GM12892 (cell line): ENCODE measurements at regions not wholly inside any gene's neighbourhood (a gene's known extent, or its start where the extent isn't known, plus 50 kb on each side); places are given as distances from the start of the nearest gene placed in this dataset.

Source experiments
- DNase-seq: peaks from one replicate; pipeline ENCODE4 v3.0.0; 2011; ENCODE audit not compliant: insufficient read length
- FAIRE-seq: peaks from 2 replicates; lab custom pipeline; 2011; peaks lifted over from hg19 to GRCh38; lab: Jason Lieb, UNC
- POLR2A ChIP-seq: IDR thresholded peaks from 2 replicates; pipeline ENCODE4 v1.6.1; 2011; ENCODE audit warnings: low read depth, low read length, control low read depth
- POLR2AphosphoS5 ChIP-seq: IDR thresholded peaks from 2 replicates; pipeline ENCODE4 v1.6.1; 2011; ENCODE audit warnings: low read depth, low read length, control low read depth
- TAF1 ChIP-seq: IDR thresholded peaks from 2 replicates; pipeline ENCODE4 v1.6.1; 2011; ENCODE audit warnings: low read depth, mild to moderate bottlenecking, control low read depth, low read length, borderline replicate concordance

DNA sequence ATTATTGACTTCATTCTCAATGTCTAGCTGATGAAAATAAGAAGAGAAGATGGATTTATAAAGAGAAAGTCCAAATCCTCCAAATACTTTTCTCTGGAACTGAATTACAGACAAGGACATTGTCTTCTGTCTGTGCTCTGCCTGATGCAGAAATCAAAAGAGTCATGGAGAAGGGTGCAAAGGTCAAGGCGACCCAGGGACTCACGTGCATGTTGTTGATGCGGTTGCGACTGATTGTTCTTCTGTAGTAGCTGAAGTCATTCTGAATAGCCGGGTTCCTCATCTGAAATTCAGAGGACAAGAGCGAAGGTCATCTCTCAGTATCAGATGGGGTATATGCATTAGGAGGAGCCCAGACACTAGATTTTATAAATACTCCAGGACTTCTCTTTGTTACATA lies 104.4 kb downstream of the CYRIA start:
- DNase-seq (no peak), FAIRE-seq (no peak)
- TF ChIP-seq POLR2A (no peak), POLR2AphosphoS5 (no peak), TAF1 (no peak)

DNA sequence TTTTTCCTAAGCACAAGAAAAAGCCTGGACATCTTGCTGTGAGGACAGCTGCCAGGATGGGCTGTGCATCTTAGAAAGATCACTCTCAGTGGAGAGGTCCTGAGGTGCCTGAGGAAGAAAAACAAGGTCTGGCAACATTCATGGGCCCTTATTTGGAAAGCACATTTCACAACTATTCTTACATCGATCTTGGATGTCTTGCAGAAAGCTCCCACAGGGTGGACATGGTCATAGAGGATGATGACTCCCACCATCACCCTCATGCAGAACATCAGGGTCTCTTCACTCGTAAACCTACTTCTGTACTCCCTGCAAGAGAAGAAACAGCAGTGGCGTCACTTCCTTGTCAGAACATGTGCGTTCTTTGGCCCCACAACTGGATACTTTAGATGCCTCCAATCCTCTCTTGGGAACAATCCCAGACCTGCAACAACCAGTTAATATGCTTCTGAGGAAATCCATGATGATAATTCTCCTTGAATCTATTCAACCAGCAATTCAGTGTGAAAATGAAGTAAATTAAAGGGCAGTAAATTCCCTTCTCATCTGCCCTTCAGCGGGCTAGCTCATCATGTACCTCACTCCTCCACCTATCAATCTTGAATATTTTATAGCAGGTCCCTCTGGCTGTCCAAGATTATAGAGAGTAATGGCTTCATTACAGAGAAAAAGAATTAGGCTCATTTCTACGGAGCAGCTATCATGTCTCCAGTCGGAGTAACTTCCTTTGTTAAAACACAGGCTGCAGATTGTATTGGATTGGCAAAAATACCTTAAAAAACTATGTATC lies 106.2 kb downstream of the CYRIA start:
- DNase-seq, result no peak
- no peak for FAIRE-seq
- no peak for TF ChIP-seq POLR2A
- no peak for TF ChIP-seq POLR2AphosphoS5
- no peak for TF ChIP-seq TAF1

DNA sequence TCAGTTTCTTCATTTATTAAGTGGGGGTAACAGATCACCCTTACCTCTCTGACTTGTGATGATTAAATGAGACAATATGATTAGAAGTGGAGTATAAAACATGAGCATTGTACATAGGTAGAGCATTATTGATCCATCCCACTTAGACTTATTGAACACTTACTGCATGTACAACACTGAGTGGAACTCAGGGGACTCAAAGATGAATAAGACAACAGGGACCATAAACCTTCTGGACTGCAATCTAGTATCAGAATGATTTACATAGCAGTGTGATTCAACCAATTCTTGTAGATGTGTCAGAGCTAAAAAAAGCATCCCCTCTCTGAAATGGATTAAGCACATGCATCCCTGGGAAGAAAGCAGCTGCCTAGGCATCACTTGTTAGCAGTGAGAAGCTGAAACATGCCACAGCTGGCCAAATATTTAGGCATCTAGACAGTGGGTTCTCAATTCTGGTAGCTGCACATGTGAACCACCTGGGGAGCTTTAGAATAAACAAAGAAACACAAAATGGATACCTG lies 111.5 kb downstream of the CYRIA start:
- no peak for DNase-seq
- TF ChIP-seq POLR2A (no peak), POLR2AphosphoS5 (no peak), TAF1 (no peak)
- no peak for FAIRE-seq

DNA sequence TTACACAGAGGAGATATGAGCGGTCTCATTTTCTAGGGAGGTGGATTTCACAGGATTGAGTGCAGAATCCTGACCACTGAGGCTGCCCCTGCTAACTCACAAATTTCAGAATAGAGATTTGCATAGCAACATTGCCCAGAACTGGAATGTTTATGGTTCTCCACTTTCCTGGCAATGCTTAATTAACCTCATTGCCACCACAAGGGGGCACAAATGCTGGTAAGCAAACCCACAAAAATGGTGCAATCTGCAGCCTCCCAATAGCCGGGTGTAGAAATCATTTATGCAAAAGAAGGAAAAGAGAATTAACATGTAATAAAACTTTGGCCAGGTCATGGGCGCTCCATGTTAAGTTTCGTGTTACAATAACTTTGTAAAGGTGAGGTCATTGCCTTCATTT lies 112.4 kb downstream of the CYRIA start:
- FAIRE-seq (no peak), DNase-seq (no peak)
- TF ChIP-seq TAF1 (no peak), POLR2A (no peak), POLR2AphosphoS5 (no peak)

DNA sequence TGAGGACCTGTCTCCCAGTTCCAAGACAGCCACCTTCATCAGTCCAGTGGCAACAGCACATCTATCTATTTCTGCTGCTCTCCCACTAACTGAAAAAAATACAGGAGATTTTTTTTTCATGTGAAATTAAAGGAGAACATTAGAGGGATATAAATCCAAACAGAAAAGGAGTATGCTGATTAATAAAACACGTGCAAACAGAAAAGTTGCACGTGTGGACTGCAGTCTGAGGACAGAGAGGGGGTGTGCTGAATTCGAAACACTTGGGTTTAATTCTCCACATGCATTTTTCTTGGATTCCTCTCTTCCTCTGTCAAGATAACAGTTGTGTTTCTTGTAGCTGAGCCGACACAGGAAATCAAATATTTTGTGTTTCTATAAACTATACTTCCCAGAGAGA lies 113.4 kb downstream of the CYRIA start:
- no peak for FAIRE-seq
- TF ChIP-seq POLR2AphosphoS5, result no peak
- TF ChIP-seq POLR2A, result no peak
- TF ChIP-seq TAF1, result no peak
- DNase-seq, result no peak

DNA sequence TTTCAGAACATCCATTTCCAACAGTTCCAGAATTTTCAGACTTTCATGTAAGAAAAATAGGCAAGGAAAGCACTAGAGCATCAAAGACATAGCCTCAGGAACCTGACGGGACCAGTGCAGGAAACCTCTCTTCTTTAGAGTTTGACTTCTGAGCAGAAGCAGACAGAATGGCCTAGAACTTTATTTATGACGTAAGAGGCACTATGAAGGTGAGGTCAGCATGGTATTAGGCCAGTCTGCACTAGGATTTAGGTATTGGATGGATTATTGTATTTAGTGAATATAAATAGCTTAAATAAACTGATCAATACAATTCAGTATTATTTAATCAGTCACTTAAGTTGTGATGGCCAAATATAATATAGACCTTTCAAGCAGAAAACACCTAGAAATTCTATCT lies 117.6 kb downstream of the CYRIA start:
- TF ChIP-seq POLR2A, result no peak
- no peak for TF ChIP-seq POLR2AphosphoS5
- no peak for TF ChIP-seq TAF1
- DNase-seq, result no peak
- FAIRE-seq, result no peak

DNA sequence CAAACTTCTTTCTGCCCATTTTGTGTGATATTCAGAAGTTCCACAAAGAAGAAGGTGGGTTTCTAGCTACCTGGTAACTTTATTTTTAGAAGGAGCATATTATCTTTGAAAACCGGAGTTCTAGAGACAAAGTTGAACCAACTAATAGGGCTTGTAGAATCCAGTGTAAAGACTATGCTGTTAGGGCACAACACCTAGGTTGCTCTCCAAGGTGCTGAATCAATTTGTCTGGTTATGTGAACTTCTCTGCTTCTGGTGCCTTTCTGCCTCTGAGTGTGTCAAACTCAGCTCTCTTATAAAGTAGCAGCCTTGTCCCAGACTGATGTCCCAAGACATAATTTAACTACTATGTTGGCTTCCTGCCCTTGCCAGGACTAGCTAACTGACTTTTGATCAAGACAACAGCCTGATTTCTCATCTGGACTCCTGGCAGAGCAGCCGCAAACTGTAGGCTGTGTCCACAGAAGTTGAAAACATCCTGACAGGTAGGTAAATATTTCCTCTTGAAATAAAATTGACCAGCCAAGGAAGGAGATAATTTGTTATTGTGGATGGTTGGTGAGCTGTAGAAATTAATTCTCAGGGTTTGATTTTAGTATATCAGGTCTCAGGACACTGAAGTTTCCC lies 119.4 kb downstream of the CYRIA start:
- TF ChIP-seq TAF1 (no peak), POLR2A (no peak)
- FAIRE-seq (no peak), DNase-seq (no peak)

DNA sequence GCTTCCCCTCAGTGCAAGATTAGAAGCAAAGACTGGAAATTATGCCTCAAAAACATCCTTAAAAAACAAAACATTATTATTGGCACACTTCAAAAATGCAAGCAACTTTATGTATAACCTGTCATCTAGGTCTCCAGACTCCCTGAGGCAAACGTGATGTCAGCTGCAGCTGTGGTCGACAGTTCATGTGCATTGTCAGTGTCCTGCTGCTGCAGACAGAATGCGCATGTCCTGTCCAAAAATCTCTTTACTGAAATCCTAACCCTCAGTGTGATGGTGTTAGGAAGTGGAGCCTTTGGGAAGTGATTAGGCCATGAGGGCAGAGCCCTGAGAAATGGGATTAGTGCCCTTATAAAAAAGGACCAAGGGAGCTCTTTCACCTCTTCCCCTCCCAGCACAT lies 126.9 kb downstream of the CYRIA start:
- DNase-seq (no peak), FAIRE-seq (no peak)
- TF ChIP-seq POLR2A (no peak), TAF1 (no peak)

DNA sequence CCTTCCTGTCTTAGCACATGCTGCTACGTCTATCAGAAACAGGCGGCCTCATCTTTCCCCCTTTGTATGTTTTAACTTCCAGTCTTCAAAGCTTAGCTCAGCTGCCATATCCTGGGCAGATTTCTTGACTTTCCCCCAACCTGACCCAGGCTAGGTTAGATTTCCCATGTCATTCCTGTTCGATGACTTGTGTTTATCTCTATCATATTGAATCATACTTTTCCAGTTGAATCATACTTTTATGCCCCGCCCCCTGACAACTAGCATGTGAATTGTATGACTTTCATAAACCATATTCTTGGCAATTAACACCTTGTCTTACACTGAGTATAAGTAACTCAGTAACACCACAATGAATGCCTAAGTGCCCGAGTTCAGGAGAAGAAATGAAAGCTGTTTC lies 128.3 kb downstream of the CYRIA start:
- DNase-seq (no peak), FAIRE-seq (no peak)
- TF ChIP-seq POLR2A, result no peak
- TF ChIP-seq POLR2AphosphoS5, result no peak
- TF ChIP-seq TAF1, result no peak

DNA sequence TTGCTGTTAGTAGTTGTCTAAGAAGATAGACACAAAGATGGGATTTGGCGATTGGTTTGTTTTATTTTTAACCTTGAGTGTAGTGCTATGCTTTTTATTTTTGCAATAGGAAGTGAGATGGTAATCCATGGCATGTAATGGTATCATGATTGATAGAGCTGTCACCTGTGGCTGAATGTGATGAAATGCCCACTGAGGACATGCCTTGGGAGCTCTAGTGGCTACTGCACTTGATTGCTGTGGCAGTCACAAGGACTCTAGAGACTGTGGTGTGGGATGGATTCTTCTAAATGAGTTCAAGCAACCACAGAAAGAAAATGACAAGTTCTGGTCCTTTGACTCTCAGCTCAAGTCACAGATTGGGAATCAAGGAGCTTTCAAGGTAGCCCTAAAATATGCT lies 139.4 kb downstream of the CYRIA start:
- no peak for DNase-seq
- FAIRE-seq, result no peak
- TF ChIP-seq POLR2A (no peak), TAF1 (no peak), POLR2AphosphoS5 (no peak)

DNA sequence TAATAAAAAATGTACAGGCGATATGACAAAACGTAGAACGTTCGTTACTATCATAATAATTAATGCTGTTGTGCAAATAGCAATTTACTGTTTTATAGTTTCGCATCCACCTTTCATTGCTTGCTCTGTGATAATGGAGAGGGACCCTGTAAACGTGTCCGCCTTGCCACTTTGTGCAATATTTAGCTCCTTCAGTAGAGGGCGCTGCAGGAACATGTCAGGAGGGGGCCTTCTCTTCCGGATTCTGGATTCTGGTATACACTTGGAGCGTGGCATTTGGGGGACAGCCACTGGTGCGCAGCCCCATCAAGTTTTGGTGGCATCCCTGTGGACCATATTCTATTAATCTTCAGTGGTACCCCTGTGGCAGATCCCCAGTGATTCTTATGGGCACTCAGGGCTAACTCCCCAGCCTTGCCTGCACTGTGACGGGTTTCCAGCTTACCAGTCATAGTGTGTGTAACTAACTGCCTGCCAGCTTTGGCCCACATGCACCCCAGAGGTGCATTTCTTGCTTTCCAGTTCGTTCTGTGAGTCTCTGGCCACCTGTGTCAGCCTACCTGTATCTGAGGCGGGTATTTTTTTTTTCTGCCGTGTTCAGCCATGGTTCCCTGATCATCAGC lies 140.3 kb downstream of the CYRIA start:
- FAIRE-seq, result no peak
- TF ChIP-seq TAF1 (no peak), POLR2A (no peak), POLR2AphosphoS5 (no peak)
- no peak for DNase-seq

DNA sequence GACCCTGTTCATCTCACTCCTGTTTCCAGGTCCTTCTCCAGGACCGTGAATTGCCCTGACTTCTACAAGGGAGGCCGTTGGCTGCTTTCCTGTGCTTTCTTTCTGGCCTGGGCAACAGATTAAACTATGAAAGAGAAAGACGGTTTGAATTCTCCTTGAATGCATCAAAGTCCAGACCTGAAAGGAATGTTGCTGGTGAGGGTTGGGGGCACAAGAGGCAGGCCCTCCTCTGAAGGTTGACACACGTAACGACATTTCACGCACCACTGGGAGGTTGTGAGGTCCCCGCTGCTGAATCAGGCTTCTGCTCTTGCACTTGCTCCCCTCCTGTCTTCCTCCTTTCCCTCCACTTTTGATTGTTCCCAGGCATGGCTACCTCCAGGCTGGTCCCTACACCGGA lies 141.9 kb downstream of the CYRIA start:
- DNase-seq, result no peak
- TF ChIP-seq POLR2A, result no peak
- no peak for TF ChIP-seq TAF1
- no peak for TF ChIP-seq POLR2AphosphoS5
- FAIRE-seq, result no peak
